ENCODE measurements at regions not wholly inside any gene's neighbourhood (a gene's known extent, or its start where the extent isn't known, plus 50 kb on each side); places are given as distances from the start of the nearest gene placed in this dataset.

DNA sequence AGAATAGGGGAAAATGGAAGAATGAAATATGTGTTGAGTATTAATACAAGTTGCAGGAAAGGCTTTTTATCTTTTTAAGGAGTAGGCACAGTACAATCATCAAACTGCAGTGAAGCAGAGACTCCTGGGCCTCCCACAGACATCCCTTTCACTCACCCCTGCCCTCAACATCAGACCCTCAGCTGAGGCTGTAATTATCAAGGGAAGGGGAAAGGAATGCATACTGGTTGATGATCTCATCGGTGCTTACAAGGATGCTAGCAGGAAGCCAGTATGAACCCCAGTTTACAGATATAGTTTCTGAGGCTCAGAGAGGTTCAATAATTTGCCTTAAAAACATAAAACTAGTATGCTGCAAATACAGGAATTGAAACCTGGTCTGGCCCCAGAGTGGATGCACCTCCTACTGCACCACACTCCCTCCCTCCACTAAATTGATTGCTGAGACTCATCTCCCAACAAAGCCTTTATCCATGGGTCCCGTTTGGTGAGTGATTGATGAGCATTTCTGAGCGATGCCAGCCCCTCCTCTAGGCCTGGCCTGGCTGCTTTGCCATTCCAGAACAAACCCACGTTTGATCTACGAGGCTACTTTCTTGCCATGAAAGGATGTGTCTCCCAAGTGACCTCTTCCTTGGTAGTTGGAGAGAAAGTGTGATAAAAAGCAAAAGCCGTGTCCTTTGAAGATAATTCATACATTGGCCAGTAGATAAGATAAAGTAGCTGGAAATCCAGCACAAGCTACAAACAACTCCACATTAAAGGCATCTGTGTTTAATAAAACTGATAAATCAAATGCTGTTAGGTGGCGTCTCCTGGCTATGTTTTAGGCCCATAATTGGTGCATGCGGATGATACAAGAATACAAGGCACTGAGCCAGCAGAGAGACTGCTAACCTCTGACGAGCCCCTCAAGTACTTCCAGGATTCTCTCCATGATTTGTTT, 233.9 kb upstream of the CAMK1G start:
- no peak for DNase-seq (ENCODE audit: low read depth in 2 of 2, low spot score in 1 of 2)

DNA sequence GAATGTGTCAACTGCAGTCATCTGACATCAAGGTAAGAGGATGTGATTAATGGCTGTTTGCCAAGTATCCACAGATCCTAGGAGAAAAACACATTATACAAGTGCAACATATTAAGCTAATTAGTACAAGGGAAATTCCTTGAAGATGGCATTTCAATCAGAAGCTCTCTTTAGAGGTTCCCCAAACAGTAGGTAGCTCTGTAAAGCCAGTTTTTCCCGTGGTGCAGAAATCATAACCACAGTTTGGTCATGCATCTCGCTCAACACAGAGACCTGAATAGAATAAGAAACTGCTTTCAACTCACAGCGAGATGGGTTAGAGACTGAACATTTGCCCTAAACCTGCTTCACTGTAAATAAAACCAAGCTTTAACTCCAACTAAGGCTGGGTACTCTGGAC, 230.5 kb upstream of the CAMK1G start:
- no peak for DNase-seq (ENCODE audit: low read depth in 2 of 2, low spot score in 1 of 2)

DNA sequence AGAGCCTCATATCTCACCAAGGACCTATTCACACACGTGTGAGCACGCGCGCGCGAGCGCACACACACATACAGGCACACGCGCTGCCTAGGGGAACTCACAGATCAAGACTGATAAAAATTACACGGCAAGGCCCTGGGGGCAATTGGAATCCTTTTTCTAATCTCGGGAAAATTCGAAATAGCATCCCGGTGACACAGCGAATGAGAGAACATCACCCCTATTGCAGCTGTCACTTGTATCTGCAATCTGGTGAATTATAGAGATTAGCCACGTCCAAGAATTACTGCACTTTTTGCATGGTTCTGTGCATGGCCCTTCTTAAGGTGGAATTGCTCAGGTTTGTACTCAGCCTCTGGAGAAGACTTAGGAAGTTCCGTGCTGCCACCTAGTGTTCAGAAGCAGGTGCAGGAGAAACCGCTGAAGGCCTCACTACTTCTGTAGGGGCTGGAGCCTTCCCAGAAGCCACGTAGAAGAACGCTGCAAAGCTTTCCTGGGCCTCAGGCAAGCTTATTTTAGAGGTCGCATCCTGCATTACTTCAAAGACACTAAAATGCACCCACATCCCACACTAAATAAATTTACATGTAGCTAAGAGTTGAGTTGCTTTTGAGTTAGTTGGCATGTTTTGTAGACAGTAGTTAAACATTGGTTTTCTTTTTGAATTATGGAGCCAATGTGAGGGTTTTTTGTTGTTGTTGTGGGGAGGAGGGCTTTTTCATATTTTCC, 229.2 kb upstream of the CAMK1G start:
- no peak for DNase-seq (ENCODE audit: low read depth in 2 of 2, low spot score in 1 of 2)

GRCh38 chr1:209354840-209355165, 228.7 kb upstream of the CAMK1G start:
- DNase-seq (ENCODE audit: low read depth in 2 of 2, low spot score in 1 of 2) = no peak

DNA sequence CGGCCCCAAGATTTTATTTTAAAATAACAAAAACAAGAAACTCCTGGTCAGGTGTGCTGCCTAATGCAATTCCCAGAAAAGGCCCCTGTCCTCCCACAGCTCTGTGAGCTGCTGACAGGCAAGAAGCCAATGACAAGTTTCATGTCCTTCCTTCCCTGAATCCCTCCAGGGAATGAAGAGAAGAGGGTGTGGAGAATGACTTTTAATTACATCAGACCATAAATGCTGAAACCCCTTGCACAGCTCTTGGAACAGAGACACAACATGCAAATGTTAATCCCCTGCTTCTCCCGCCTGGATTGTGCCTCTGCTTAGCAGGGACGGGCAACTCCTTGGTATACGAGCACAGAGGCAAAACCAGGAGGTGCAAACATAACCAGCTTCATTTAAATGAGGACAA, 228.1 kb upstream of the CAMK1G start:
- no peak for DNase-seq (ENCODE audit: low read depth in 2 of 2, low spot score in 1 of 2)

DNA sequence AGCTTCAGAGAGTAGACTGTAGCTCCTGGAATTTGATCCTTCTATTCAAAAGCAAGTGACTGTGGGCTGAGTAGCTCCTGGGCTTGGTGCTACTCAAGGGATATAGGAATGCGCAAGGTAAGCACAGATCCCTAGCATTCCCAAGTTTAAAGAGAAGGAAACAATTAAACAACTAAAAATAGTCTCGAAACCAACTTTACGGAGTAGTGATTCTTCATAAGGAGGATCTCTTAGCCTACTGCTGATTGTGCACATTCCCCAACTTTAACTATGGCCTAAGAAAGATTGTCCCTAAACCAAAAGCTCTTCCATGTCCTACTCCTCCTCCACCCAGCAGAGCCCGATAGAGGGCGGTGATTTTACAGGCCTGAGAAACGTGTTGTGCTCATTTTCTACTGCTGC, 226.5 kb upstream of the CAMK1G start:
- DNase-seq (ENCODE audit: low read depth in 2 of 2, low spot score in 1 of 2) = no peak

DNA sequence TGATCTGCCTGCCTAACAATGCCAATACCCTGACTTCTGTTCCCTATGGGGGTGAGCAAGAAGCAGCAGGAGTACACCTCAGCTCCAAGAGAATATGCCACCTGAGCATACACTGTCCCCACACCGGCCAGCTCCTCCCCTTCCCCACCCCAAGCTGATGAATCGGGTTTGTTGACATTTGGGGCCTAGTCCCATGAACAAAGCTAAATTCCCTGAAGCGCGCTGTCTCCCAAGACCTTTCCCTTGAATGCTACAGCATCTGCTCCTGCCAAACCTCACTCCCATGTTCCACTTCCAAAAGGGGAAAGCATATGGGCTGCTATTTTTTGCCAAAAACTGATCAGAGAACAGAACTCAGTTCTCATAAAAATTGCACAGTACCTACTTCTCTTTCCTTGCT, 220.4 kb upstream of the CAMK1G start:
- no peak for DNase-seq (ENCODE audit: low read depth in 2 of 2, low spot score in 1 of 2)

DNA sequence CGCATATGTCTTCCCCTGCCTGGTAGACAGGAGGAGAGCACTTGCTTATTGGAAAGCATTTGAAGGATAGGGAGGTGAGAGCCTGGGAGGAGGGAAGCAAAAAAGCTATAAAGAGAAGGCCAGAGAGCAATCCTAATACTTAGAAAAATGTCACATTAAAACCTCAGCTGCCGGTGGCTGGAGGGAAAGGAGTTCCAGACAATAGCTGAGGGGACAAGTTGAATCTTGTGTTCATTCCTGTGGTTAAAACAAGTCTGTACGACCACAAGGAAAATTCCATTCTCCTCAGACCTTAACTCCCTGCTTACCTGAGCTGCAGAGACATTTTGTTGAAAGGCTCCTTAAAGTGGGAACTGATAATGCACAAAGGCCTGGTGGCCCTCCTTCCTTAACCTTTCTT, 218.8 kb upstream of the CAMK1G start:
- no peak for DNase-seq (ENCODE audit: low read depth in 2 of 2, low spot score in 1 of 2)

DNA sequence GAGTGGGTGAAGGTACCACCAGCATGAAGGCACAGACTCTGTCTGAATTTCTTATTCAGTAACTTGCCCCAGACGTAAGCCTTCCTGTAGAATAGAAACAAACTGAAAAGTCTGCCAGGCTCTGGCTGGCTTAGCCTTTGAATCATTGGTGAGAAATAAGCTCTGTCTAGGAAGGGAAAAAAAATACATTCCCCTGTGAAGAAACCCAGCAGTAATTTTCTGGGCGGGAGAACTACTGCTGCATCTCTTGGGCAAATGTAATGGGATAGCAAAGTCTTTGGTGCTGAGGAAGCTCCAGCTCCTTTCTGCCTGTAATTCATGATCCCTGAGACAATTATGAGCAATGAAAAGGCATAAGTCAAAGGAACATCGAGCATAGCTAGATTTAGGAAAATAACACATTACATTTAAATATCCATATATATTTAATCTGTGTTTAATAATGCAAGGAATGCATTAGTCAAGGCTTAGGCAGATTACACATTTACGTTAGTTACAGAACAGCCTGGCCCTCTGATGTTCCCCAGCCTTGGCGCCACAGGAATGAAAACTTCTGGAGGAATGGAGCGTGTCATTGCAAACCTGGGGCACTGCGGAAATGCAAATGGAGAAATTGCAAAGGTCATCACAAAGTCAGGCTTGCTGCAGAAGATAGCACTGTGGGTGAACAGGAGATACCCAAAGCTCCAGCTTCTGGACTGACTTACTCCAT, 216.3 kb upstream of the CAMK1G start:
- no peak for DNase-seq (ENCODE audit: low read depth in 2 of 2, low spot score in 1 of 2)

DNA sequence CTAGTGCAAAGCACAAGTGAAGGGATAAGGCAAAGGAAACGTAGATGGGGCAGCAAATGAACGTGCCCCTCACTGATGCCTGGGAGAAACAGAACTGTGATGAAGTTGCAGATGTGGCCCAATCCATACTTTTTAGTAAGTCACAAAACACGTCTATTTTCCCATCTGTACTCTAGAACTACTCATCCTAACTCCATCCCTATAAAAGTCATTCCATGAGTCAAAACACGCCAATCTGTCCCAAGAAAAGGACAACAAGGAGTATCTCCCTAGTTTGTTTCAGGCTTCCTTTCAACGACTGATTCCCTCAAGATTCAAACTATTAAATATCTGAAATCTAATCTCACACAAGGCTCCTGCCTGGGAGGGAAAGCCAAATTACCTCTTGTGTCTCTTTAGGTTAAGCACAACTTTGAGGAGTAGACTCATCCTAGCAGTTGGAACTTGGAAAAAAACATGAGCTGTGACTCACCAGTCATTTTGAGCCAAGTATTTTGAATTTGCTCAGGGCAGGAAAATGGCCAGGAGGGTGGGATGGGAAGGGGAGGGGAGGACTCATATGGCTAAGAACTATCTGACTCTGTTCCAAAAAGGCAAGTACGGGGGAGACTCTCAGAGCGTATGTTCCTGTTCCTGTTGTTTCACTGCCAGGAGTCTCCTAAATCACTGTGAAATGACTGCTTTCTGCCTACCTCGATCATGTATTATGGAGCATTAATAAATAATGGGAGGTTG, 214.5 kb upstream of the CAMK1G start:
- no peak for DNase-seq (ENCODE audit: low read depth in 2 of 2, low spot score in 1 of 2)

- no peak for DNase-seq (ENCODE audit: low read depth in 2 of 2, low spot score in 1 of 2)
Measured at GRCh38 chr1:209370241-209370995, 213.1 kb upstream of the CAMK1G start.

GRCh38 chr1:209375097-209375496, 208.4 kb upstream of the CAMK1G start:
- no peak for DNase-seq (ENCODE audit: low read depth in 2 of 2, low spot score in 1 of 2)

DNA sequence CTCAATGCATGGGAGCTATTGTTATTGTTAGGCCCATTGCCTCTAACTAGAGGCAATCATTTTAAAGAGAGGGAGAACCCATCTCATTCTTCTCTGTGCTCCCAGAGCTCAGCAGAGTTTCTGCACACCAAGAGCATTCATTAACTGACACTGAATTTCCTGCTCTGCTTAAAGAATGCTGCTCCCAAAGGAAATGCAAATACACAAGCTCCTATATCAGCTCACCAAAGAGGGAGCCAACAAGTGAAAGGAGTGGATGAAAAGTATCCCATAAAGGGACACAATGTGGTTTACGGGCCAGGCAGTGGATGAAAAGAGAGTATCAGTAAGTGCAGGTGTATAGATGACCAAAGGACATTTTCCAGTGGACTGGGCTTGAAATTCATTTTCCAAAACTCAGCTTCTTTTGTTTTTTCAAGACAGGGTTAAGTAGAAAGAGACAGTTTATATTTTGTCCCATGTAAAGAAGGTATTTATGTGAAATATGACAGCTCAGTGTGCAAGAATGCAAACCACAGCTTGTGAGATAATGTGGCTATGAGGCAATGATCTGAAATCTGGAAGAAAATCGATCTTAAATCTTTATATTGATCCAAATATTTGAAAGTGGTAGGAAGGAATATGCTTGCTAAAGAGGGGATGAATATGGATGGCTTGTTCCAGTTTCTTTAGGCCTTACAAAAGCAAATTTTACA, 207.7 kb upstream of the CAMK1G start:
- DNase-seq (ENCODE audit: low read depth in 2 of 2, low spot score in 1 of 2) = no peak

GRCh38 chr1:209376774-209377173, 206.7 kb upstream of the CAMK1G start:
- no peak for DNase-seq (ENCODE audit: low read depth in 2 of 2, low spot score in 1 of 2)

DNA sequence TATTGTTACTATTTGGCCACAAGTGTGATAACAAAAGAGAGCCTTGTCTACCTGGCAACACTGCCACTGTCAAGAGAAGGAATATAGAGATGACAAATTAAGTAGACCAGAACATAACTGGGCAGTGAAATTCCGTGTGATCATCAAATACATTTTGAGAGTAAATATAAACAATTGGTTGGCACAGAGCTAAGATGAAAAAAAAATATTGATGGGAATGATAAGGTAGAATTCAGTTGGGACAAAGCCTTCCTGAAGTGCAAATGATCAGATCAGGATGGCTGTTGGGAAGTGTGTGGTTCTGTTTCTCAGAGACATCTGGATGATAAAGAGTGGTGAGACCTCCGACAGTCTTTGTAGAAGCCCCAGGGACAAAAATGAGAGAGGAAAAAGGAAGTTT, 205.5 kb upstream of the CAMK1G start:
- no peak for DNase-seq (ENCODE audit: low read depth in 2 of 2, low spot score in 1 of 2)

DNA sequence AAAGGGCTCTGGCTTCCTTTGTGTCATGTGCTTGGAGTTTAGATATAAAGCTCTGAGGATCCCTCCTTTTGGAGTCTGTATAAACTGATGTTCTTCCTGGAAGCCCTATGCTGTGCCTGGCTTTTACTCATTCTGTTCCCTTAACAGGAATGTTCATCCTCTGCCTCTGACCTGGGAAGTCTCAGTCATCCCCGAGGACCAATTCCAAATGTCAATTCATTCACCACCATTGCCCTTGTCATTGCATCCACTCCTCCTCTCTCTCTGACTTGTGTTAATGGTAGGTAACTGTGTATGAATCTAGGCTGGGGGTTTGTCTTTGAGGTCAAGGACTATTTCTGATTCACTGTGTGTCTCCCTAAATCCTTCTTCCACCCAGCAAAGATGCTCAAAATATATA, 204.2 kb upstream of the CAMK1G start:
- DNase-seq (ENCODE audit: low read depth in 2 of 2, low spot score in 1 of 2) = no peak

GRCh38 chr1:209380420-209380819, 203.1 kb upstream of the CAMK1G start:
- no peak for DNase-seq (ENCODE audit: low read depth in 2 of 2, low spot score in 1 of 2)

DNA sequence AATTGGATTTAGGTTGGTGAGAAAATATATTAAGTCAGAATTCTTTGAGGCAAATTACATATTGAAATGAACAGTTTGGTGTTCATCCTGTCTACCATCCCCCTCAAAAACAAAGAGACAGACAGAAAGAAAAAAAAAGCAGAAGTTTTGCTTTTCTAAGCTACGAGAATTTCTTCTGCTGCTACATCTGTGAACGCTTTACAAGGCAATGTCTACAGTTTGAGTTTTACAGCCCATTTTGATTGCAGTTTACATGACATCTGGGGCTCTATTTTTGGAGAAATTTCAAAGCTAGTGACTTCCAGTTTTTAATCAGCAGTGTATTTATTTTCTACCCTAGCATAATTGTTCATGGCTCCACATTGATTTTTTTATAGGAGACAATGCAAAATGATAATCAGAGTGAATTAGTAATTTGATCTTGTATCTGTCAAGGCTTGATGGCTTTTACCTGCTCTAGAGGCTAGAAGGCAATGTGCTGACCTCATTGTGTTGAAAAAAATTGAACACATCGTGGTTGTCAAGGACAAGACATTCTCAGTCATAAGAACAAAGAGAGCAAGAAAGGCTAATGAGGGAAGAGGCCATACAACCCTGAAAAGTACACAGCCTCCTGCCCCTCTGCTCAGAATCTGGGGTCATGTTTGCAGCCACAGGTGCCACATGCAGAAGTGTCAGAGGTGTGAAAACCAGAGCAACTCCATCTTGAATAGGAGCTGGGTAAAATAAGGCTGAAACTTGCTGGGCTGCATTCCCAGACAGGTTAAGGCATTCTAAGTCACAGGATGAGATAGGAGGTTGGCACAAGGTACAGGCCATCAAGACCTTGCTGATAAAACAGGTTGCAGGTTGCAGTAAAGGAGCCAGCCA, 201.0 kb upstream of the CAMK1G start:
- DNase-seq (ENCODE audit: low read depth in 2 of 2, low spot score in 1 of 2) = no peak

DNA sequence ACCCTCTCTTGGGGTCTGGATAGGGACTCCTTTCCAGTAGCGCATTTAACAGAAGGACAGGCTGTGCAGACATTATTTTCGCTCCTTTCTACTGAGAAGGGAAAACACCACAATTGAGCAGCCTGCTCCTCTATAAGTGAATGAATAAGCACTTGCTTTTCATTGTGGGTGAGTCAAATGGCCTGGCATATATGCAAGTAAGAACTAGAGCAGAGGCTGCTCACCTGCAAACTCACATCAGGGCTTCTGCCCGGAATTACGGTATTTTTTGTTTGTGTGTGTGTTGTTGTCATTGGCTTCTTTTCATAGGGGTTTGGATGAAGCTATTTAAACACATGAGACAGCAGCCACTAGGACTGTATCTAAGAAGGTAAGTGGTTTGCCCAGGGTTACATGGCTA, 200.1 kb upstream of the CAMK1G start:
- no peak for DNase-seq (ENCODE audit: low read depth in 2 of 2, low spot score in 1 of 2)
